ENCODE measurements at regions not wholly inside any gene's neighbourhood (a gene's known extent, or its start where the extent isn't known, plus 50 kb on each side); places are given as distances from the start of the nearest gene placed in this dataset.

DNA sequence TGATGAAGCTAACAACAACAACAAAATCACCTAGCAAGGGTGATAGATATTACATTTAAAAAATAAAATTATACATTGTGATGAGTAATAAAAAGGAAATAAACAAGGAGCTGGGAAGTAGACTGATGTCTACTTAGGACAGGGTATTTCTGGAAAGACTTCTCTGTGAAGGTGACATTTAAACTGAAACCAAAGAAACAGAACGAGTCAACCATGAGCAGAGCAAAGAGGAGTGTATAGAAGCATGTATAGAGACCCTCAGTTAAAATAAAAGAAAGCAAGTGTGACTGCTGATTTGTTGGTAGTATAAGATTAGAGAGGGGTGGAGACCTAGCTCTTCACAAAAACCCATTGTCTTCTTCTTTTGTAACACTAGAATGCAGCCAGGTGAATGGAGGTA lies 53.0 kb upstream of the TDRD3 start:
- no peaks in the 10 kb centered on the region for H4K20me1 ChIP-seq (ENCODE audit: insufficient read depth, low read length)
- Mint-ChIP-seq H3K36me3 (ENCODE audit: low read depth, unreplicated experiment) (no peaks in the 10 kb centered on the region), H3K4me1 (ENCODE audit: low read depth, unreplicated experiment) (no peaks in the 10 kb centered on the region), H3K9me3 (ENCODE audit: unreplicated experiment) (no peaks in the 10 kb centered on the region), H3K4me3 (ENCODE audit: unreplicated experiment) (no peak overlapping the region), H3K27me3 (ENCODE audit: low read depth, unreplicated experiment) (peaks cover 2% of the 10 kb centered on the region), H3K27ac (ENCODE audit: unreplicated experiment) (no peak overlapping the region)
- FAIRE-seq (no peak), DNase-seq (ENCODE audit: low read depth) (no peak)
- H3K36me3 ChIP-seq (ENCODE audit: insufficient read depth, low read length): no peaks in the 10 kb centered on the region
- H3K4me1 ChIP-seq (ENCODE audit: insufficient read depth, low read length): no peaks in the 10 kb centered on the region
- no peak overlapping the region for H3K27ac ChIP-seq (ENCODE audit: low read depth, low read length)
- H3K27me3 ChIP-seq (ENCODE audit: insufficient read depth, low read length): no peaks in the 10 kb centered on the region
- no peaks in the 10 kb centered on the region for H3K9me3 ChIP-seq (ENCODE audit: insufficient read depth, low read depth, low read length)
- TF ChIP-seq EZH2 (IDR thresholded peaks at IDR 0.05; ENCODE audit: insufficient read depth, low read length): no peak
- no peak for TF ChIP-seq CTCF (IDR thresholded peaks at IDR 0.05; ENCODE audit: insufficient read depth, low read depth, low read length)
- H3K4me3 ChIP-seq (ENCODE audit: insufficient read depth, low read depth, low read length): no peak overlapping the region
- H3K9ac ChIP-seq (ENCODE audit: low read length): no peak overlapping the region
- H3K79me2 ChIP-seq (ENCODE audit: insufficient read depth, low read length): no peaks in the 10 kb centered on the region
- no peak overlapping the region for H2AFZ ChIP-seq (ENCODE audit: low read depth, low read length)
- H3K4me2 ChIP-seq (ENCODE audit: low read length): no peak overlapping the region

- no peak overlapping the region for H3K9ac ChIP-seq (ENCODE audit: low read length)
- H3K4me1 ChIP-seq (ENCODE audit: insufficient read depth, low read length): peaks cover 3% of the 10 kb centered on the region
- H3K36me3 ChIP-seq (ENCODE audit: insufficient read depth, low read length): no peaks in the 10 kb centered on the region
- DNase-seq (ENCODE audit: low read depth) (no peak), FAIRE-seq (no peak)
- no peaks in the 10 kb centered on the region for H3K27me3 ChIP-seq (ENCODE audit: insufficient read depth, low read length)
- Mint-ChIP-seq H3K27me3 (ENCODE audit: low read depth, unreplicated experiment) (peaks cover 2% of the 10 kb centered on the region), H3K27ac (ENCODE audit: unreplicated experiment) (no peak overlapping the region), H3K4me3 (ENCODE audit: unreplicated experiment) (no peak overlapping the region), H3K4me1 (ENCODE audit: low read depth, unreplicated experiment) (peaks cover 12% of the 10 kb centered on the region), H3K9me3 (ENCODE audit: unreplicated experiment) (no peaks in the 10 kb centered on the region), H3K36me3 (ENCODE audit: low read depth, unreplicated experiment) (no peaks in the 10 kb centered on the region)
- H2AFZ ChIP-seq (ENCODE audit: low read depth, low read length): no peak overlapping the region
- no peaks in the 10 kb centered on the region for H3K9me3 ChIP-seq (ENCODE audit: insufficient read depth, low read depth, low read length)
- no peak overlapping the region for H3K27ac ChIP-seq (ENCODE audit: low read depth, low read length)
- H3K79me2 ChIP-seq (ENCODE audit: insufficient read depth, low read length): no peaks in the 10 kb centered on the region
- H4K20me1 ChIP-seq (ENCODE audit: insufficient read depth, low read length): no peaks in the 10 kb centered on the region
- no peak overlapping the region for H3K4me2 ChIP-seq (ENCODE audit: low read length)
- H3K4me3 ChIP-seq (ENCODE audit: insufficient read depth, low read depth, low read length): no peak overlapping the region
- TF ChIP-seq CTCF (IDR thresholded peaks at IDR 0.05; ENCODE audit: insufficient read depth, low read depth, low read length) (no peak), EZH2 (IDR thresholded peaks at IDR 0.05; ENCODE audit: insufficient read depth, low read length) (no peak)
Observed at GRCh38 chr13:60347174-60347573, 49.8 kb upstream of the TDRD3 start.

All from astrocyte (in vitro differentiated cells and primary cell).